Stimulated activated CD4-positive, alpha-beta T cell treated with anti-CD3 and anti-CD28 coated beads, Interleukin-15, amount 100 ng/mL, for 1 hour (primary cell): ENCODE measurements at regions not wholly inside any gene's neighbourhood (a gene's known extent, or its start where the extent isn't known, plus 50 kb on each side); places are given as distances from the start of the nearest gene placed in this dataset.

Source experiments
- DNase-seq, 2 donors: peaks; one replicate each; pipeline ENCODE4 v3.0.0-alpha.2; 2020; ENCODE audit warnings: low read depth in 1 of 2, low spot score in 1 of 2

DNA sequence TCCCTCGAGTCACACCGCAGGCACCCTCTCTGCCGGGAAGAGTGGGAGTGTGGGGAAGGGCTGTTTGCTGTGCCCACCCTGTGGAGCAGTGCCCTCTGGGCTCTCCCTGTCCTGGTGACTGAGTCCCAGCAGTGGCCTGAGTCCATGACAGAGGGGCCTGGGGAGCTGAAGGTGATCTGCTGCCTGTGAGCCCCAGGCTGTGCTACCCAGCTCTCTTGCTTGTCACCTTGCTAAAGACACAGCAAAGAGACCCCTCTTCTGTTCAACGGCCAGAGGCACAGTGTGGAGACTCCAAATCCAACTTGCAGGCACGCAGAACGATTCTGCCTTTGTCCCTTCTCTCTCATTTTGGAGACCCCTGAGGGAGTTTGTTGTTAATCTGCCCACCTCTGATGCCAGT lies 232.6 kb downstream of the OPA1 start:
- DNase-seq = no peak

DNA sequence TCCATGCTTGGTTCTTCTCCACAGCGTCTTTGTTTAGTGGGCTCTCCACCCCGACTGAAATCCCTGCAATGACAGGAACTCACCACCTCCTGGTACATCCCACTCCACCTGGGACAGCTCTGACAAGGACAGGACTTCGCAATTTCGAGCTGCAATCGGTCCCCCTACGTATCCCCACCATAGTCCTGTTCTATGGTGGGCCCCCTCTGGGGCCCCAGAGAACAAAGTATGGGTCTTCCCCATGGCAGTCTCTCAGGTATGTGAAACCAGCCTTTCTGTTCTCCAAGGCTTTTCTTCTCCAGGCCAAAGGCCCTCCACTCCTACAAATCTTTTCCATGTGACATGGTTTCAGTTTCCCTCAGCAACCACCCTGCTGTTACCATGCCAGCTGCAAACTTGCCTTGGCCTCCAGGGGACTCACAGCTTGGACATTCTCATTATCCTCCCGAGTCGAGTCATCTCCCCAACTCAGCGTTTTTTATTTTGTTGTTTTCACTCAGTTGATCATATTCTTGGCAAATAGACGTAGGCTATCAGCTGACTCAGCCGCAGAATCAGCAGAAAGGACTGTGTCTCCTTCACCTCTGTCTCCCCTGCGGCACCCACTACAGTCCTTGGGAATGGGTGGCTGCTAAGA lies 233.3 kb downstream of the OPA1 start:
- no peak for DNase-seq

GRCh38 chr3:193827040-193827669 lies 234.1 kb downstream of the OPA1 start:
- DNase-seq = no peak

DNA sequence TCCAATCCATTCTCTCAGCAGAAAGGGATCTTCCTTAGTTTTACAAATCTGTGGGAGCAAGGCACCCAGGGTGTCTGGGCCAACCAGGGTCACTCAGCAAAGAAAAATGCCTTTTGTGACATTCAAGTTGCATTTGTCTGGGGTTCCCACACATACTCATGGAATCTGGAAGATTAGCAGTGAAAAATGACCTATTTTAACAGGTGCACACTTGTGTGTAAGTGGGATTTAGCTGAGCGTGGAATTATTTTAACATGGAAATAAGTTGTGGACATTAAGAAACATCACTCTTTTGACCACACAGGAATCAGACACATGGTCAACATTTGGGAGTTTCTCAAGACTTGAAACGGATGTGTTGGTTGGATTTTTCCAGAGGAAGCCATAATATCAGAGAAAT lies 234.9 kb downstream of the OPA1 start:
- DNase-seq = no peak

GRCh38 chr3:193828477-193828876 lies 235.5 kb downstream of the OPA1 start:
- no peak for DNase-seq

DNA sequence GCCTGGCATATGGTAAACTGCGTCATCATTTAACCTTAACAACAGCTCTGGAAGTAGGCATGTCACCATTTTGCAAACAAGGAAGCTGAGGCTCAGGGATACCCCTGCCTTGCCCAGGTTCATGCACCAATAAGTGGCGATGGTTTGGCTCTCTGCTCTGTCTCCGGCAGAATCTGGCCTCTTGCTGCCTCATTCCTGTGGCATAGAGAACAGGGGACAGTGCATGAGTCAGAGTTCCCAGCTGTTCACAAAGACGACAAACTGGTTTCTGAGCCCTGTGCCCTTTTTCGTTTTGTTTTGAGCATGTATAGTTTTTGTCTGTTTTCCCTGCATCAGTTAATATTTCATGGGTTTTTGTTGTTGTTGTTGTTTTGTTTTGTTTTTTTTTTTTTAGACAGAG lies 236.8 kb downstream of the OPA1 start:
- no peak for DNase-seq

- no peak for DNase-seq
These were observed 237.8 kb downstream of the OPA1 start for GRCh38 chr3:193830791-193831191.

GRCh38 chr3:193831495-193832455 lies 238.8 kb downstream of the OPA1 start:
- DNase-seq = no peak

- no peak for DNase-seq
These were observed 239.9 kb downstream of the OPA1 start for GRCh38 chr3:193832833-193833413.

GRCh38 chr3:193833592-193833991 lies 240.6 kb downstream of the OPA1 start:
- no peak for DNase-seq

- no peak for DNase-seq
These were observed 242.4 kb downstream of the OPA1 start for GRCh38 chr3:193835414-193835813.

DNA sequence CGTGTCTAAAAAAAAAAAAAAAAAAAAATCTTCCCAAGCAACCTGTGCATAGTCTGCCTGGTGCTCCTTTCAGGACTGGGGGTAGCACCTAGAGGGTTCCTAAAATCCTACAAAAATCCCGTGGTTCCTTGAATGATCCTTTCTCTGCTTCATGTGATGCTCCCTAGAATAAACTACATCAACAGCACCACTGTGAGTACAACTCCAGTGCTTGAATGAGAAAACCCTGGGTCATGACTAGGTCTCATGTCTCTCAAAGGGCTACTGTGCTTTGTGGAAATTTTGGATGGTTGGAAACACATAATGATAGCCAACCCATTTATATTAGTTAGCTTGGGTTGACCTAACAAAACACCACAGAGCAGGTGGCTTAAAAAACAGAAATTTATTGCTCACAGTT lies 243.5 kb downstream of the OPA1 start:
- DNase-seq = no peak

GRCh38 chr3:193836918-193837317 lies 243.9 kb downstream of the OPA1 start:
- no peak for DNase-seq

- no peak for DNase-seq
These were observed 244.4 kb downstream of the OPA1 start for GRCh38 chr3:193837347-193837827.

- no peak for DNase-seq
These were observed 247.2 kb downstream of the OPA1 start for GRCh38 chr3:193840111-193840641.

GRCh38 chr3:193841581-193841980 lies 248.6 kb downstream of the OPA1 start:
- DNase-seq = no peak

GRCh38 chr3:193842029-193842798 lies 249.2 kb downstream of the OPA1 start:
- no peak for DNase-seq

- no peak for DNase-seq
These were observed 249.9 kb downstream of the OPA1 start for GRCh38 chr3:193842832-193843473.

- DNase-seq = no peak
These were observed 250.7 kb downstream of the OPA1 start for GRCh38 chr3:193843474-193844301.
